IMR-90 (cell line): ENCODE measurements at regions not wholly inside any gene's neighbourhood (a gene's known extent, or its start where the extent isn't known, plus 50 kb on each side); places are given as distances from the start of the nearest gene placed in this dataset.

ENCODE experiments used
- ATAC-seq: fragments of 200-7000 bp; cut with Tn5 transposase; 2 replicates; pipeline ENCODE4 v1.9.1; 2020; ENCODE audit warnings: low read depth, mild to moderate bottlenecking, moderate library complexity
- BruUV-seq: library from RNA; stranded (reverse); fragments of 400-500 nt; replicated peaks from 2 replicates; lab custom pipeline; 2021; lab: Mats Ljungman, UMichigan
- CTCF ChIA-PET: fragments of 300-600 bp; formaldehyde crosslinking; extraction: SDS; loops from one replicate; lab custom pipeline; 2021; ENCODE audit warnings: antibody characterized with exemption; lab: Yijun Ruan, JAX
- POLR2A ChIA-PET: fragments of 300-600 bp; sonication (Branson Sonifier 250); formaldehyde crosslinking; loops from one replicate; lab custom pipeline; 2022; ENCODE audit warnings: antibody characterized with exemption; ENCODE audit not compliant: unreplicated experiment; lab: Charles Lee
- DNase-seq: peaks from one replicate; pipeline ENCODE4 v3.0.0; 2013
- H2AFZ ChIP-seq: replicated peaks from 2 replicates; pipeline ENCODE3; 2013; ENCODE audit warnings: low read length, mild to moderate bottlenecking; ENCODE audit not compliant: poor library complexity
- H2AK5ac ChIP-seq: 2 replicates; pipeline ENCODE4 v1.6.1; 2013; ENCODE audit warnings: low read depth, low read length, inconsistent platforms
- H2AK9ac ChIP-seq: replicated peaks from 2 replicates; pipeline ENCODE3; 2013; ENCODE audit warnings: mild to moderate bottlenecking, low read depth, low read length, moderate library complexity; ENCODE audit not compliant: poor library complexity
- H2BK120ac ChIP-seq: 2 replicates; pipeline ENCODE4 v1.6.1; 2013; ENCODE audit warnings: low read depth, low read length, inconsistent platforms
- H2BK15ac ChIP-seq: 3 replicates; pipeline ENCODE4 v1.6.1; 2013; ENCODE audit warnings: low read depth, low read length, inconsistent platforms
- H2BK20ac ChIP-seq: 2 replicates; pipeline ENCODE4 v1.6.1; 2013; ENCODE audit warnings: low read depth, mild to moderate bottlenecking, inconsistent platforms, low read length, moderate library complexity
- H2BK5ac ChIP-seq: 2 replicates; pipeline ENCODE4 v1.6.1; 2013; ENCODE audit warnings: mild to moderate bottlenecking, low read depth, low read length, inconsistent platforms; ENCODE audit not compliant: poor library complexity, severe bottlenecking
- H3K14ac ChIP-seq: replicated peaks from 2 replicates; pipeline ENCODE4 v1.6.1; 2013; ENCODE audit warnings: low read depth, low read length, inconsistent platforms
- H3K18ac ChIP-seq: 2 replicates; pipeline ENCODE4 v1.6.1; 2013; ENCODE audit warnings: low read depth, low read length, control low read depth
- H3K23ac ChIP-seq: 2 replicates; pipeline ENCODE4 v1.6.1; 2013; ENCODE audit warnings: low read depth, low read length, inconsistent platforms
- H3K27ac ChIP-seq: 2 replicates; pipeline ENCODE4 v1.5.1; 2013; ENCODE audit warnings: mild to moderate bottlenecking, control low read depth, low read length; ENCODE audit not compliant: insufficient read depth
- H3K27me3 ChIP-seq: 2 replicates; pipeline ENCODE4 v1.6.1; 2013; ENCODE audit warnings: low read length; ENCODE audit not compliant: control insufficient read depth, insufficient read depth
- H3K36me3 ChIP-seq: 2 replicates; pipeline ENCODE4 v1.6.1; 2013; ENCODE audit warnings: low read length, mixed read lengths; ENCODE audit not compliant: control insufficient read depth, insufficient read depth
- H3K4ac ChIP-seq: 2 replicates; pipeline ENCODE4 v1.6.1; 2013; ENCODE audit warnings: low read depth, low read length, inconsistent platforms
- H3K4me1 ChIP-seq: 2 replicates; pipeline ENCODE4 v1.6.1; 2013; ENCODE audit warnings: low read length, mixed read lengths; ENCODE audit not compliant: control insufficient read depth, insufficient read depth
- H3K4me2 ChIP-seq: 2 replicates; pipeline ENCODE4 v1.6.1; 2013; ENCODE audit warnings: low read depth, mild to moderate bottlenecking, control low read depth, low read length, moderate library complexity
- H3K4me3 ChIP-seq: 2 replicates; pipeline ENCODE4 v1.5.1; 2013; ENCODE audit warnings: low read depth, mild to moderate bottlenecking, control low read depth, low read length, moderate library complexity; ENCODE audit not compliant: insufficient read depth
- H3K56ac ChIP-seq: 2 replicates; pipeline ENCODE4 v1.6.1; 2013; ENCODE audit warnings: low read length, inconsistent platforms; ENCODE audit not compliant: insufficient read depth; ENCODE audit errors: extremely low read depth
- H3K79me1 ChIP-seq, 2 experiments: 2 replicates each; pipeline ENCODE4 v1.6.1; 2013; ENCODE audit warnings: low read length in 2 of 2, inconsistent platforms in 1 of 2, low read depth in 1 of 2
- H3K9ac ChIP-seq: 2 replicates; pipeline ENCODE4 v1.6.1; 2013; ENCODE audit warnings: low read depth, low read length, control low read depth
- H3K9me1 ChIP-seq: 2 replicates; pipeline ENCODE4 v1.6.1; 2013; ENCODE audit warnings: low read length, inconsistent platforms; ENCODE audit not compliant: insufficient read depth
- H3K9me3 ChIP-seq: 2 replicates; pipeline ENCODE4 v1.6.1; 2013; ENCODE audit warnings: low read length; ENCODE audit not compliant: control insufficient read depth, insufficient read depth
- H4K20me1 ChIP-seq: 2 replicates; pipeline ENCODE4 v1.6.1; 2013; ENCODE audit warnings: low read length, inconsistent platforms; ENCODE audit not compliant: insufficient read depth
- H4K5ac ChIP-seq: 2 replicates; pipeline ENCODE4 v1.6.1; 2013; ENCODE audit warnings: mild to moderate bottlenecking, low read depth, low read length, control low read depth
- H4K8ac ChIP-seq, 2 experiments: 2 replicates each; pipeline ENCODE4 v1.6.1; 2013; ENCODE audit warnings: low read depth in 2 of 2, low read length in 2 of 2, control low read depth in 1 of 2, inconsistent platforms in 1 of 2
- H4K91ac ChIP-seq: 2 replicates; pipeline ENCODE4 v1.6.1; 2013; ENCODE audit warnings: low read depth, low read length, inconsistent platforms; ENCODE audit not compliant: insufficient read depth
- BHLHE40 ChIP-seq: fragments of 150-350 bp; IDR thresholded peaks from 2 replicates; pipeline ENCODE4 v1.6.1; 2016; ENCODE audit warnings: mild to moderate bottlenecking, low read depth, low read length
- CHD1 ChIP-seq: IDR thresholded peaks from 2 replicates; pipeline ENCODE4 v1.6.1; 2012; ENCODE audit warnings: low read depth, low read length, improper control_type of control experiment
- FOS ChIP-seq: fragments of 150-350 bp; IDR thresholded peaks from 2 replicates; pipeline ENCODE4 v1.6.1; 2016; ENCODE audit warnings: low read depth, low read length
- MAZ ChIP-seq: IDR thresholded peaks from 2 replicates; pipeline ENCODE4 v1.6.1; 2012; ENCODE audit warnings: low read depth, mild to moderate bottlenecking, low read length, improper control_type of control experiment, moderate library complexity, borderline replicate concordance
- MXI1 ChIP-seq: IDR thresholded peaks from 2 replicates; pipeline ENCODE4 v1.6.1; 2012; ENCODE audit warnings: low read depth, mild to moderate bottlenecking, low read length, moderate library complexity, borderline replicate concordance
- NFE2L2 ChIP-seq: fragments of 150-350 bp; IDR thresholded peaks from 2 replicates; pipeline ENCODE4 v1.6.1; 2016; ENCODE audit warnings: low read depth, mild to moderate bottlenecking, low read length
- POLR2A ChIP-seq: IDR thresholded peaks from 2 replicates; pipeline ENCODE4 v1.6.1; 2012; ENCODE audit warnings: mild to moderate bottlenecking, low read depth, low read length
- RAD21 ChIP-seq: IDR thresholded peaks from 2 replicates; pipeline ENCODE4 v1.6.1; 2012; ENCODE audit warnings: low read length, improper control_type of control experiment
- RCOR1 ChIP-seq: IDR thresholded peaks from 2 replicates; pipeline ENCODE4 v1.6.1; 2012; ENCODE audit warnings: mild to moderate bottlenecking, low read length, improper control_type of control experiment; ENCODE audit not compliant: insufficient replicate concordance
- RFX5 ChIP-seq: IDR thresholded peaks from 2 replicates; pipeline ENCODE4 v1.8.0; 2012; ENCODE audit warnings: low read depth, mild to moderate bottlenecking, low read length, moderate library complexity
- USF2 ChIP-seq: fragments of 150-350 bp; IDR thresholded peaks from 2 replicates; pipeline ENCODE4 v1.6.1; 2017; ENCODE audit warnings: mild to moderate bottlenecking, antibody characterized with exemption, low read length, low read depth
- WGBS, 2 experiments: methylation state at CpG; one replicate each; pipeline versions ENCODE4 v1.1.5 to v1.1.7; 2013; ENCODE audit warnings: missing lambda C conversion rate in 2 of 2; ENCODE audit not compliant: insufficient read length in 1 of 2; ENCODE audit errors: extremely low coverage in 2 of 2; 5-methylcytosine and 5-hydroxymethylcytosine counted together
- dilution Hi-C: fragments of 300-500 bp; cut with HindIII; formaldehyde crosslinking; loops from one replicate; pipeline ENCODE4 v1.14.3; 2018; ENCODE audit warnings: low sequenced_read_pairs; ENCODE audit not compliant: unreplicated experiment
- in situ Hi-C: fragments of 300-500 bp; cut with MboI; formaldehyde crosslinking; loops from 3 replicates; pipeline ENCODE4 v1.14.3; 2019; ENCODE audit warnings: low sequenced_read_pairs, inconsistent platforms, mixed read lengths
- intact Hi-C: fragments of 100-400 bp; cut with micrococcal nuclease; formaldehyde crosslinking; loops from 2 replicates; pipeline ENCODE4 v1.10.0; 2022
- TF ChIP-seq, protein P1 (sequence below): conservative IDR thresholded peaks from 2 replicates; pipeline ENCODE4 v1.5.1; 2012; ENCODE audit warnings: mild to moderate bottlenecking, low read depth, low read length, improper control_type of control experiment
- TF ChIP-seq, protein P2 (sequence below): fragments of 150-350 bp; IDR thresholded peaks from 2 replicates; pipeline ENCODE4 v1.6.1; 2016; ENCODE audit warnings: low read depth, mild to moderate bottlenecking, low read length, moderate library complexity, borderline replicate concordance

DNA sequence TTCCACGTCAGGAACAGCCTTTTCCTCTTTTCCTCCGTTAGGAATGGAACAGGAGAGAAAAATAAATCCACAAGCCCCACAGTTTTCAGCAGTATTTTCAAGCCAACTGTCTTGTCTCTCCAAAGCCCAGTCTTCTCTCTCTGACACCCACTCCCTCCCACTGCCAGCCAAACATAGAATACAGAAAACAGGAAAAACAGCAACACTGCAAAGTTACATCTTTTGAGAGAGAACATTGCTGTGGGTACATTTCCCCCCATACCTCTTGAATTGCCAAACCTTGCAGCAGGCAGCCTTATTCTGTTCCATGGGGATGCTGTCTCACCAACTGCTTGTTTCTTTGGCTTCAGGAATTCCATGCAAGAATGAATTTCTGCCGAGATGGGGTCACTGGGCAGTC is 355.7 kb upstream of the UMPS start:
- H3K9ac ChIP-seq: no peak overlapping the region
- CTCF ChIA-PET: no interaction called here
- in situ Hi-C loops: no loop called here

More for the DNA sequence above, 355.7 kb upstream of the UMPS start:
- intact Hi-C loops (no loop called here), dilution Hi-C loops (no loop called here)
- no peak overlapping the region for H3K56ac ChIP-seq
- H3K36me3 ChIP-seq: no peaks in the 10 kb centered on the region
- H2AK9ac ChIP-seq: no peak overlapping the region
- H4K5ac ChIP-seq: no peak overlapping the region
- no peak overlapping the region for H3K4me2 ChIP-seq
- H3K14ac ChIP-seq: no peak overlapping the region
- H4K20me1 ChIP-seq: no peaks in the 10 kb centered on the region
- no CpG with 5 or more reads among the region's 3 CpGs for WGBS, 2 experiments
- H2BK5ac ChIP-seq: no peak overlapping the region
- no peak overlapping the region for H3K4me3 ChIP-seq
- BruUV-seq: no TSS peak
- POLR2A ChIA-PET: no interaction called here
- no peak overlapping the region for H2BK120ac ChIP-seq
- H3K4me1 ChIP-seq: no peaks in the 10 kb centered on the region
- H3K79me1 ChIP-seq: no peaks in the 10 kb centered on the region
- H3K4ac ChIP-seq: no peak overlapping the region
- TF ChIP-seq FOS (no peak), RAD21 (no peak), MXI1 (no peak), MAZ (no peak), CHD1 (no peak), NFE2L2 (no peak), BHLHE40 (no peak), USF2 (no peak), RCOR1 (no peak), POLR2A (no peak), RFX5 (no peak)
- TF ChIP-seq, protein P1, sequence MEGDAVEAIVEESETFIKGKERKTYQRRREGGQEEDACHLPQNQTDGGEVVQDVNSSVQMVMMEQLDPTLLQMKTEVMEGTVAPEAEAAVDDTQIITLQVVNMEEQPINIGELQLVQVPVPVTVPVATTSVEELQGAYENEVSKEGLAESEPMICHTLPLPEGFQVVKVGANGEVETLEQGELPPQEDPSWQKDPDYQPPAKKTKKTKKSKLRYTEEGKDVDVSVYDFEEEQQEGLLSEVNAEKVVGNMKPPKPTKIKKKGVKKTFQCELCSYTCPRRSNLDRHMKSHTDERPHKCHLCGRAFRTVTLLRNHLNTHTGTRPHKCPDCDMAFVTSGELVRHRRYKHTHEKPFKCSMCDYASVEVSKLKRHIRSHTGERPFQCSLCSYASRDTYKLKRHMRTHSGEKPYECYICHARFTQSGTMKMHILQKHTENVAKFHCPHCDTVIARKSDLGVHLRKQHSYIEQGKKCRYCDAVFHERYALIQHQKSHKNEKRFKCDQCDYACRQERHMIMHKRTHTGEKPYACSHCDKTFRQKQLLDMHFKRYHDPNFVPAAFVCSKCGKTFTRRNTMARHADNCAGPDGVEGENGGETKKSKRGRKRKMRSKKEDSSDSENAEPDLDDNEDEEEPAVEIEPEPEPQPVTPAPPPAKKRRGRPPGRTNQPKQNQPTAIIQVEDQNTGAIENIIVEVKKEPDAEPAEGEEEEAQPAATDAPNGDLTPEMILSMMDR: no peak
- TF ChIP-seq, protein P2, sequence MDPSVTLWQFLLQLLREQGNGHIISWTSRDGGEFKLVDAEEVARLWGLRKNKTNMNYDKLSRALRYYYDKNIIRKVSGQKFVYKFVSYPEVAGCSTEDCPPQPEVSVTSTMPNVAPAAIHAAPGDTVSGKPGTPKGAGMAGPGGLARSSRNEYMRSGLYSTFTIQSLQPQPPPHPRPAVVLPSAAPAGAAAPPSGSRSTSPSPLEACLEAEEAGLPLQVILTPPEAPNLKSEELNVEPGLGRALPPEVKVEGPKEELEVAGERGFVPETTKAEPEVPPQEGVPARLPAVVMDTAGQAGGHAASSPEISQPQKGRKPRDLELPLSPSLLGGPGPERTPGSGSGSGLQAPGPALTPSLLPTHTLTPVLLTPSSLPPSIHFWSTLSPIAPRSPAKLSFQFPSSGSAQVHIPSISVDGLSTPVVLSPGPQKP: no peak
- no peak overlapping the region for H3K27ac ChIP-seq
- no peak overlapping the region for H4K8ac ChIP-seq
- H3K23ac ChIP-seq: no peak overlapping the region
- H2AK5ac ChIP-seq: no peak overlapping the region
- ATAC-seq (no peak), DNase-seq (no peak)
- no peak overlapping the region for H3K18ac ChIP-seq
- no peak overlapping the region for H2AFZ ChIP-seq
- no peak overlapping the region for H2BK20ac ChIP-seq
- no peak overlapping the region for H2BK15ac ChIP-seq
- peaks cover 2% of the 10 kb centered on the region for H3K27me3 ChIP-seq
- H4K91ac ChIP-seq: no peak overlapping the region
- H3K9me3 ChIP-seq: no peaks in the 10 kb centered on the region
- H3K9me1 ChIP-seq: no peaks in the 10 kb centered on the region
